ENCODE measurements at regions not wholly inside any gene's neighbourhood (a gene's known extent, or its start where the extent isn't known, plus 50 kb on each side); places are given as distances from the start of the nearest gene placed in this dataset.

GRCh38 chr2:31666878-31667277 lies 86.1 kb upstream of the SRD5A2 start:
- Histone ChIP-seq H3K9me3 (ENCODE audit: low read length) (no peaks in the 10 kb centered on the region), H3K4me2 (ENCODE audit: low read depth, low read length, poor library complexity, severe bottlenecking) (no peak overlapping the region), H3K4me1 (ENCODE audit: low read length) (no peaks in the 10 kb centered on the region), H4K20me1 (ENCODE audit: insufficient read depth, low read depth, low read length) (no peaks in the 10 kb centered on the region), H2AFZ (ENCODE audit: low read length) (no peak overlapping the region), H3K36me3 (ENCODE audit: insufficient read depth, low read length) (no peaks in the 10 kb centered on the region), H3K27me3 (ENCODE audit: low read length) (no peaks in the 10 kb centered on the region), H3K9ac (ENCODE audit: low read length) (no peak overlapping the region), H3K4me3 (ENCODE audit: low read length) (no peak overlapping the region), H3K27ac (ENCODE audit: low read length) (no peak overlapping the region), H3K9me2 (replicated peaks; ENCODE audit: insufficient read depth, low read length) (no peaks in the 10 kb centered on the region), H3K79me2 (ENCODE audit: low read length) (no peaks in the 10 kb centered on the region)
- no peak for DNase-seq

- no peaks in the 10 kb centered on the region for H3K9me2 ChIP-seq (replicated peaks; ENCODE audit: insufficient read depth, low read length)
- no peak for DNase-seq
- H3K4me3 ChIP-seq (ENCODE audit: low read length), result no peak overlapping the region
- no peaks in the 10 kb centered on the region for H3K36me3 ChIP-seq (ENCODE audit: insufficient read depth, low read length)
- H3K9ac ChIP-seq (ENCODE audit: low read length), result no peak overlapping the region
- no peaks in the 10 kb centered on the region for H3K79me2 ChIP-seq (ENCODE audit: low read length)
- H4K20me1 ChIP-seq (ENCODE audit: insufficient read depth, low read depth, low read length), result no peaks in the 10 kb centered on the region
- no peak overlapping the region for H3K27ac ChIP-seq (ENCODE audit: low read length)
- no peak overlapping the region for H3K4me2 ChIP-seq (ENCODE audit: low read depth, low read length, poor library complexity, severe bottlenecking)
- H3K27me3 ChIP-seq (ENCODE audit: low read length), result no peaks in the 10 kb centered on the region
- no peak overlapping the region for H2AFZ ChIP-seq (ENCODE audit: low read length)
- H3K9me3 ChIP-seq (ENCODE audit: low read length), result no peaks in the 10 kb centered on the region
- H3K4me1 ChIP-seq (ENCODE audit: low read length), result no peaks in the 10 kb centered on the region
Observed at GRCh38 chr2:31664949-31665724, 84.4 kb upstream of the SRD5A2 start.

GRCh38 chr2:31660812-31661335 lies 80.1 kb upstream of the SRD5A2 start:
- Histone ChIP-seq H3K27me3 (ENCODE audit: low read length) (no peaks in the 10 kb centered on the region), H3K4me1 (ENCODE audit: low read length) (no peaks in the 10 kb centered on the region), H3K9me3 (ENCODE audit: low read length) (no peaks in the 10 kb centered on the region), H3K9ac (ENCODE audit: low read length) (no peak overlapping the region), H3K36me3 (ENCODE audit: insufficient read depth, low read length) (no peaks in the 10 kb centered on the region), H3K4me2 (ENCODE audit: low read depth, low read length, poor library complexity, severe bottlenecking) (no peak overlapping the region), H3K9me2 (replicated peaks; ENCODE audit: insufficient read depth, low read length) (no peaks in the 10 kb centered on the region), H4K20me1 (ENCODE audit: insufficient read depth, low read depth, low read length) (no peaks in the 10 kb centered on the region), H3K79me2 (ENCODE audit: low read length) (no peaks in the 10 kb centered on the region), H3K27ac (ENCODE audit: low read length) (no peak overlapping the region), H3K4me3 (ENCODE audit: low read length) (no peak overlapping the region), H2AFZ (ENCODE audit: low read length) (no peak overlapping the region)
- DNase-seq, result no peak

GRCh38 chr2:31660165-31660564 lies 79.4 kb upstream of the SRD5A2 start:
- Histone ChIP-seq H3K36me3 (ENCODE audit: insufficient read depth, low read length) (no peaks in the 10 kb centered on the region), H4K20me1 (ENCODE audit: insufficient read depth, low read depth, low read length) (no peaks in the 10 kb centered on the region), H3K4me2 (ENCODE audit: low read depth, low read length, poor library complexity, severe bottlenecking) (no peak overlapping the region), H3K27ac (ENCODE audit: low read length) (no peak overlapping the region), H3K9me2 (replicated peaks; ENCODE audit: insufficient read depth, low read length) (no peaks in the 10 kb centered on the region), H3K9ac (ENCODE audit: low read length) (no peak overlapping the region), H3K4me1 (ENCODE audit: low read length) (no peaks in the 10 kb centered on the region), H3K79me2 (ENCODE audit: low read length) (no peaks in the 10 kb centered on the region), H3K27me3 (ENCODE audit: low read length) (no peaks in the 10 kb centered on the region), H2AFZ (ENCODE audit: low read length) (no peak overlapping the region), H3K4me3 (ENCODE audit: low read length) (no peak overlapping the region), H3K9me3 (ENCODE audit: low read length) (no peaks in the 10 kb centered on the region)
- no peak for DNase-seq

- Histone ChIP-seq H3K4me1 (ENCODE audit: low read length) (no peaks in the 10 kb centered on the region), H3K4me3 (ENCODE audit: low read length) (no peak overlapping the region), H3K9ac (ENCODE audit: low read length) (no peak overlapping the region)
Observed at GRCh38 chr2:31654241-31654640, 73.5 kb upstream of the SRD5A2 start.

GRCh38 chr2:31651736-31652135 lies 71.0 kb upstream of the SRD5A2 start:
- no peaks in the 10 kb centered on the region for H3K36me3 ChIP-seq (ENCODE audit: insufficient read depth, low read length)
- H3K27ac ChIP-seq (ENCODE audit: low read length), result no peak overlapping the region
- no peak overlapping the region for H3K4me3 ChIP-seq (ENCODE audit: low read length)
- no peaks in the 10 kb centered on the region for H3K9me3 ChIP-seq (ENCODE audit: low read length)
- H3K79me2 ChIP-seq (ENCODE audit: low read length), result no peaks in the 10 kb centered on the region
- H3K4me1 ChIP-seq (ENCODE audit: low read length), result no peaks in the 10 kb centered on the region
- H3K4me2 ChIP-seq (ENCODE audit: low read depth, low read length, poor library complexity, severe bottlenecking), result no peak overlapping the region
- no peak for DNase-seq
- H3K9me2 ChIP-seq (replicated peaks; ENCODE audit: insufficient read depth, low read length), result no peaks in the 10 kb centered on the region
- no peaks in the 10 kb centered on the region for H4K20me1 ChIP-seq (ENCODE audit: insufficient read depth, low read depth, low read length)
- H3K9ac ChIP-seq (ENCODE audit: low read length), result no peak overlapping the region
- no peaks in the 10 kb centered on the region for H3K27me3 ChIP-seq (ENCODE audit: low read length)
- H2AFZ ChIP-seq (ENCODE audit: low read length), result no peak overlapping the region

More at GRCh38 chr2:31654241-31654640, 73.5 kb upstream of the SRD5A2 start:
- H3K79me2 ChIP-seq (ENCODE audit: low read length), result no peaks in the 10 kb centered on the region
- no peaks in the 10 kb centered on the region for H3K9me2 ChIP-seq (replicated peaks; ENCODE audit: insufficient read depth, low read length)
- no peaks in the 10 kb centered on the region for H3K36me3 ChIP-seq (ENCODE audit: insufficient read depth, low read length)
- H3K27ac ChIP-seq (ENCODE audit: low read length), result no peak overlapping the region
- no peaks in the 10 kb centered on the region for H3K27me3 ChIP-seq (ENCODE audit: low read length)
- DNase-seq, result no peak
- no peak overlapping the region for H2AFZ ChIP-seq (ENCODE audit: low read length)
- H4K20me1 ChIP-seq (ENCODE audit: insufficient read depth, low read depth, low read length), result no peaks in the 10 kb centered on the region
- H3K4me2 ChIP-seq (ENCODE audit: low read depth, low read length, poor library complexity, severe bottlenecking), result no peak overlapping the region
- no peaks in the 10 kb centered on the region for H3K9me3 ChIP-seq (ENCODE audit: low read length)

GRCh38 chr2:31651267-31651666 lies 70.5 kb upstream of the SRD5A2 start:
- no peak overlapping the region for H3K27ac ChIP-seq (ENCODE audit: low read length)
- H3K4me3 ChIP-seq (ENCODE audit: low read length), result no peak overlapping the region
- no peaks in the 10 kb centered on the region for H3K9me2 ChIP-seq (replicated peaks; ENCODE audit: insufficient read depth, low read length)
- H3K4me2 ChIP-seq (ENCODE audit: low read depth, low read length, poor library complexity, severe bottlenecking), result no peak overlapping the region
- no peaks in the 10 kb centered on the region for H3K36me3 ChIP-seq (ENCODE audit: insufficient read depth, low read length)
- no peaks in the 10 kb centered on the region for H3K79me2 ChIP-seq (ENCODE audit: low read length)
- H3K9me3 ChIP-seq (ENCODE audit: low read length), result no peaks in the 10 kb centered on the region
- H3K27me3 ChIP-seq (ENCODE audit: low read length), result no peaks in the 10 kb centered on the region
- no peaks in the 10 kb centered on the region for H4K20me1 ChIP-seq (ENCODE audit: insufficient read depth, low read depth, low read length)
- no peaks in the 10 kb centered on the region for H3K4me1 ChIP-seq (ENCODE audit: low read length)
- H3K9ac ChIP-seq (ENCODE audit: low read length), result no peak overlapping the region
- no peak overlapping the region for H2AFZ ChIP-seq (ENCODE audit: low read length)
- no peak for DNase-seq

- DNase-seq, result no peak
- Histone ChIP-seq H3K9me2 (replicated peaks; ENCODE audit: insufficient read depth, low read length) (no peaks in the 10 kb centered on the region), H3K4me2 (ENCODE audit: low read depth, low read length, poor library complexity, severe bottlenecking) (no peak overlapping the region), H3K9ac (ENCODE audit: low read length) (no peak overlapping the region), H3K79me2 (ENCODE audit: low read length) (no peaks in the 10 kb centered on the region), H3K4me1 (ENCODE audit: low read length) (no peaks in the 10 kb centered on the region), H3K4me3 (ENCODE audit: low read length) (no peak overlapping the region), H3K27ac (ENCODE audit: low read length) (no peak overlapping the region), H3K36me3 (ENCODE audit: insufficient read depth, low read length) (no peaks in the 10 kb centered on the region), H3K9me3 (ENCODE audit: low read length) (no peaks in the 10 kb centered on the region), H3K27me3 (ENCODE audit: low read length) (no peaks in the 10 kb centered on the region), H2AFZ (ENCODE audit: low read length) (no peak overlapping the region), H4K20me1 (ENCODE audit: insufficient read depth, low read depth, low read length) (no peaks in the 10 kb centered on the region)
Observed at GRCh38 chr2:31644551-31644950, 63.8 kb upstream of the SRD5A2 start.

All from Karpas-422 (cell line).